NCI-H446 treated with DMSO at 0.1 percent for 48 hours (cell line): ENCODE measurements at regions not wholly inside any gene's neighbourhood (a gene's known extent, or its start where the extent isn't known, plus 50 kb on each side); places are given as distances from the start of the nearest gene placed in this dataset.
"Not testable (repeated sequence)": the region's sequence is repeated elsewhere in the genome, so short reads cannot be mapped to it uniquely, and the experiment has no call there.

Source experiments
- DNase-seq: peaks from one replicate; lab custom pipeline; 2025; lab: John Stamatoyannopoulos, UW

GRCh38 chr15:55126111-55126510 is 70.6 kb downstream of the RSL24D1 start:
- no peak for DNase-seq

GRCh38 chr15:55124616-55125015 is 72.1 kb downstream of the RSL24D1 start:
- no peak for DNase-seq

DNA sequence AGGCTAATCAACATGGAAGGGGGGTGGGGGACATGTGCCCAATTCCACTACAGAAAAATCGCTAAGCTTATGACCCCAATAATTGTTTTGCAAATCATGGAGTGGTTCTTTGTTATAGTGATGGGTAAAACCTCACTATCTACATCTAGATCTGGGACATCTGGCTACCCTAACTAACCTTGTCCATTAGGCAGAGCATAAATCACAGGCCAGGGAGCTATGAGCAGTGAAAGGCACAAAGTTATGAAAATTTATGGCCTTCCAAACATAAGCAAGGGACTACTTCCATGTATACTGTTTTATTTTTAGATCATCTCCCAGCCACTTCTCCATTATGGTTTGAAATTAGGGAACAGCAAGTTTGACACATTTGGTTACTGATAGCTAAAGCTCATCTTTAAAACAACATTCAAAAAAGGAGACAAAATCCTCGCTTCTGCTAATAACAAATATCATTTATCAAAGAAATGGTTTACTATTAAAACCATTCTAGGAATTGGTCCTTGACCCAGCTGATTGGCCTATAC is 78.3 kb downstream of the RSL24D1 start:
- DNase-seq: no peak

- DNase-seq: no peak
Observed at GRCh38 chr15:55116636-55117035, 80.1 kb downstream of the RSL24D1 start.

DNA sequence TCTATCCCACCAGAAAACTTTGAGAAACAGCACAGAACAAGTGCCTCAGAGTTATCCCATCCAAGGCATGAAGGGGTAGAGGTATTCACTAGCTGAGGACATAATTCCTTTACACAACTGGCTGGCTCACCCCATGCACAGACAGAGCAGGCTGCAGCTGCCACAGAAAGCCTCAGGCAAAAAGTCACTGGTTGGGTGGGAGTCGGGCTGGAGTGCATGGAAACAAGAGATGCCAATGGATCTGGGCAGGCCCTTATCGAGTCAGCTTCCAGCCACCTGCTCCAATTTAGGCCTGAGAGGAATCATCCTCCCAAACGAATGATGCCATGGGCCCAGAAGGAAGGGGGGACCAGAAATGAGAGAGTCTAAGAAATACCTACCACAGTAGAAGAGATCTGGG is 83.0 kb downstream of the RSL24D1 start:
- DNase-seq: no peak

DNA sequence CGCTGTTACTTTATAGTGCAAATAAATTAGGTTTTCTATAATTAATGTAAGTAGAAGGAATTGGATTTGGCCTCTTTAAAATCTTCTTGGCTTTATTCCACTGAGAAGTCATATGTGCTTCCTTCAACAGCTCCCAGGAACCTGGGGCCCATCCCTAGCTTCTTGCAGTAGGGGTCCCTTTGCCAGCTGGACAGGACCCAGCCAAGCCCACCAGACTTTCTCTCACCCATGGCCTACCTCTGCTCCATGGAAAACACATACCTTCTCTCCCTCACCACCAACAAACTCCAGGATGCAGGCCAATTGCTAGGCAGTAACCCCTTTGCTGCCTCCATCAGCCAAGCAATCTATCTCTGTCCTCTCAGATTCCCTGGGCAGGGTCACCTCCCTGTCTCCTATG is 84.0 kb downstream of the RSL24D1 start:
- no peak for DNase-seq

DNA sequence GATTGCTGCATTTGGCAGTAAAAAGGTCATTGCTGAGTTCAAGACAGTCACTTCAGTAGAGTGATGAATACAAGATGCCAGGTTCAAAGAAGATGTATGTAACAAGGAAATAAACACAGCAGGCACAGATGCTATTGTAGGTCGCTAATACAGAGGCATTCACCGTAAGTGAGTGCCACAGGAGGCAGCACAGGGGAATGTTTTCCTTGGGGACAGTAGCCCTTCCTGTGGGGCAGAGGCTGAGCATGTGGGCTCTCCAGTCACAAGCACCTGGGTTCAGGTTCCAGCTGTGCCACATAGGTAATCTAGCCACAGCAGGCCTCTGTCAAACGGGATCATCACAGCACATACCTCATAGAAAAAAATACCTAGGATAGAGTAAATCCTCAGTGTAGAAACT is 86.3 kb downstream of the RSL24D1 start:
- no peak for DNase-seq

DNA sequence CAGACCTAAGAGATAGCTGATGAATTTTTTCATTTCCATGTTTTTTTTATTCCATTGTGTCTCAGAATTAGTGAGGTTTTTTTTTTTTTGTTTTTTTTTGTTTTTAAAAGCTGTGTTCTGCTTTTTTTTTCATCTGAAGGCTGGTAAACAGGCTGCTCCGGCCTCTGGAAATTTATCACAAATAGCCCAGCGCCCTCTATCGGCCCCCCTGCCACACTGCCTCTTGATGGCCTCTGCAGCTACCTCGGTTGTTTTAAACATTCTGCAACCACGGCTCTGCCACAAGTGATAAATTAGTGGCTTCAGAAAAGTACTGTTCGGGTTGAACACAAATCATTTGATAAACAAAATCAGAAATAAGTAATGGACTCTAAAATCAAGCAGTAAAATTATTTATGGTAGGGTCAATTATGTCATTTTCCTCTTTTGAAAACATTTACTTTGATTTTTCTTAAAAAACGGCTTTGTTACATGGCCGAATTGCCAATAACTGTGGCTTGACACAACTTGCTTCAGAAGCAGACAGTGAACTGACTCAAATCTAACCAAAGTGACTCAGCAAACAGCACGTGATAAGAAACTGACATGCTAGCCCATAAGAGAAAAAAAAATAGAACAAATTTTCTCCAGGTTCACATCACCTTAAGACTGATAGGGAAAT is 87.8 kb downstream of the RSL24D1 start:
- DNase-seq: peak; percentile 23

GRCh38 chr15:55108448-55108847 is 88.3 kb downstream of the RSL24D1 start:
- DNase-seq: no peak

DNA sequence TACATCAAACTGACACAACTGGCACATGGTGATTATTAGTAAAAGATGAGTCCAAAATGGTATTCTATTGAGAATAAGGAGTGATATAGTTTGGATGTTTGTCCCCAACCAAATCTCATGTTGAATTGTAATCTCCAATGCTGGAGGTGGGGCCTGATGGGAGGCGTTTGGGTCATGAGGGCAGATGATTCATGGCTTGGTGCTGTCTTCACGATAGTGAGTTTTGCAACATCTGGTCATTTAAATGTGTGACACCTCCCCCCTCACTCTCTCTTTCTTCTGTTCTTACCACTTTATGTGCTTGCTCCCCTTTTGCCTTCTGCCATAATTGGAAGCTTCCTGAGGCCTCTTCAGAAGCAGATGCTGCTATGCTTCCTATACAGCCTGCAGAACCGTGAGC is 90.6 kb downstream of the RSL24D1 start:
- no peak for DNase-seq

DNA sequence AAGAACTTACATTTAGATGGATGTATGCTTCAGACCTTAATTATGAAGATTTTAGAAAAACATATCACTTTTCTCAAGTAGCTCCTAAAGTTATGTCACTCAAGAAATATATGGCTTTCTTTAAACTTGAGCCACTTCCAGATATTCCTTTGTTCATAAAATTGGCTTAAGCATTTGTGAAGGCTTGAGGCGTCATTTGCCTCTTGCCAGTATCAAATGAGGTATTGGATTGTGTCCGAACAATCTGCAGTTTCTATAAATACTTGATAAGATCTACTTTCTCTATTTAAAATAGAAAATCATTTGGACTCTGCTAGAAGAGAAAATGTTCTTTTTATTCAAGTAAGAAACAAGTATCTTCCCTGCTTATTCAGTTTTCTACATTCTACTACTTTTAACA is 102.6 kb downstream of the RSL24D1 start:
- no peak for DNase-seq

GRCh38 chr15:55088207-55088606 is 108.5 kb downstream of the RSL24D1 start:
- DNase-seq: no peak

DNA sequence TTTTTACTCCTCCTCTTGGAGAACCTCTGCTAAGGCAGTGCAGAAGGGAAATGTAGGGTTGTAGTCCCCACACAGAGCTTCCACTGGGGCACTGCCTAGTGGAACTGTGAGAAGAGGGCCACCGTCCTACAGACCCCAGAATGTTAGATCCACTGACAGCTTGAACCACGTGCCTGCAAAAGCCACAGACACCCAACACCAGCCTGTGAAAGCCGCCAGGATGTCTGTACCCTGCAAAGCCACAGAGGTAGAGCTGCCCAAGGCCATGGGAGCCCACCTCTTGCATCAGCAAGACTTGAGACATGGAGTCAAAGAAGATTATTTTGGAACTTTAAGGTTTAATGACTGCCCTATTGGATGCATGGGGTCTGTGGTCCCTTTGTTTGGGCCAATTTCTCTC is 112.1 kb downstream of the RSL24D1 start:
- no peak for DNase-seq

DNA sequence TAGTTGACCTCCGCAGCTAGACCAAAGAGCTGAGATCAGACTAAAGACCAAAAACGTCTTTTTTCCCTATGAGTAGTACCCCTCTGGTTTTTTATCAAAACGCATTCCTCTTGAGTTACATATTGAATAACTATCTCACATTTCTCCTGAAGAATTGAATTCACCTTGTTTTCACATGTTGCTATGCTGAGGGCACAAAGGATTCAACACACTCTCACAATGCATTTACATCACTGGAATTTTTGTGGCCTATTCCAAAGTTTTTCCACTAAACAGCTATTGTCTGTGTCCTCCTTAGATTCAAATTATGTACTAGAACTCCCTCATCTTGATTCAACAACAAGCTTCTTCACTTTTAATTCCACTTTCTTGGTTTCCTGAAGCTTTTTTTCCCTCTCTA is 112.5 kb downstream of the RSL24D1 start:
- DNase-seq: no peak

DNA sequence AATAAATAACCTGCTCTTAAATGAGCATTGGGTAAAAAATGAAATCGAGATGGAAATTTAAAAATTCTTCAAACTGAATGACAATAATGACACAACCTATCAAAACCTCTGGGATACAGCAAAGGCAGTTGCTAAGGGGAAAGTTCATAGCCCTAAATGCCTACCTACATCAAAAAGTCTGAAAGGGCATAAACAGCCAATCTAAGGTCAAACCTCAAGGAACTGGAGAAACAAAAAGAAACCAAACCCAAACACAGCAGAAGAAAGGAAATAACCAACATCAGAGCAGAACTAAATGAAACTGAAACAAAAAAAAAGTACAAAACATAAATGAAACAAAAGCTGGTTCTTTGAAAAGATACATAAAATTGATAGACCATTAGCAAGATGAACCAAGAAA is 119.7 kb downstream of the RSL24D1 start:
- not testable (repeated sequence) for DNase-seq

DNA sequence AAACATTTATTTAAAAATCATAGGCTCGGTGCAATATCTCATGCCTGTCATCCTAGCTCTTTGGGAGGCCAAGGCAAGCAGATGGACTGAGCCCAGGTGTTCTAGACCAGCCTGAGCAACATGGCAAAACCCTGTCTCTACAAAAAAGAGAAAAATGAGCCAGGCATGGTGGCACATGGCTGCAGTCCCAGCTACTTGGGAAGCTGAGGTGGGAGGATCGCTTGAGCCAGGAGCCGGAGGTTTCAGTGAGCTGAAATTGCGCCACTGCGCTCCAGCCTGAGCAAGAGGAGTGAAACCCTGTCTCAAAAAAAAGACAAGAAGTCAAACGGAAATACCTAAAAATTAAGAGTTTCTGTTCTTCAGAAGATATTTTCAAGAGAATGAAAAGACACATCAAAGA is 122.3 kb downstream of the RSL24D1 start:
- no peak for DNase-seq

- not testable (repeated sequence) for DNase-seq
Observed at GRCh38 chr15:55063970-55064369, 132.8 kb downstream of the RSL24D1 start.

DNA sequence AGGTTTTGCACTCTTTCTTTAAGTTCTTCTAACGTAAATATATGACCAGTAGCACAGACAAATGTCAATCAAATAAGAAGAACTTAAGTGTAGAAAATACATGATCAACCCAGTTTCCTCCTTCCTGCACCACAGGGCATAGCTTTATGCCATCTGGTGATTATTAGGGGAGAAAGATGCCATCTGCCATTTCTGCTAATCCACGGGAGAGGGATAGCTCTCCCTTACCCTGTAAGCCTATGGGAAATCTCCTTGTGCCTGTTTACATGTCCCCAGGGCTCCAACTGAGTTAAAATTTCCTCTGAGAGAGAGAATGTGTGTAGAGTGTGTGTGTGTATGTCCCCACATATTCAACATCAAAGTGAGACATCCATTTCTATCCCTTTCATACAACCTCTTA is 135.9 kb downstream of the RSL24D1 start:
- peak; percentile 49 for DNase-seq

- no peak for DNase-seq
Observed at GRCh38 chr15:55056500-55056899, 140.2 kb downstream of the RSL24D1 start.

DNA sequence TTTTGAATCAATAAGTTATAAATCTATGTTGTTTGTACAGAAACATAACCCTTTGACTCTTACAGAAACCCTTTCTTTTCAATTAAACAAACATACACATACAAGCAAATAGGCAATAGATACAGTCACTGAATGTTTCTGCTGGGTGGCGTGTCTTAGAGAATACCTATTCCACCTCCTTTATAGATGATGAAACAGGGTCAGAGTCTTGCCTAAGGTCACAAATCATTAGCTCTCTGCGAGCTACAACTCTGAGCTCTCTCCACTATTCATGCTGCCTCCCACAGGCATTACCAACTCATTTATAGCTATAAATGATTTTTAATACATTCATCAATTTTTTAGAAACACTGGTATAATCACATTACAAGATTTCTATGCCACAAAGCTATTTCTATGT is 152.6 kb downstream of the RSL24D1 start:
- DNase-seq: no peak

DNA sequence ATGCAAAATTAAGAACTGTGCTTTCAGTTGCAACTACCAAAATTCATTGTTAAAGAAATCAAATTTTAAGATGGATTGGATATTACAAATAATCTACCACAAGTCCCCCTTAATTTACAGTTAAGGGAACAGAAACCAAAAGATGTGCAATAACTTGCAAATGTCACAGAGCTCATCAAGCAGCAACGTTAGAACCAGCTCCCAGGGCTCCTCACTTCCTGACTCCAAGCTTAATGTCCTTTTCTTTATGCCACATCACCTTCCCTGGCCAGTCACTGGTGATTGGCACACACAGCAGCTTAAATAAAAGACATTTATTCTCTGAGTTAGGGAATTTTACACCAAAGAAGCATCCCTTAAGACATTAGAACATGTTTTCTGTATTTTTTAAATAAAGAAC is 159.7 kb downstream of the RSL24D1 start:
- no peak for DNase-seq

DNA sequence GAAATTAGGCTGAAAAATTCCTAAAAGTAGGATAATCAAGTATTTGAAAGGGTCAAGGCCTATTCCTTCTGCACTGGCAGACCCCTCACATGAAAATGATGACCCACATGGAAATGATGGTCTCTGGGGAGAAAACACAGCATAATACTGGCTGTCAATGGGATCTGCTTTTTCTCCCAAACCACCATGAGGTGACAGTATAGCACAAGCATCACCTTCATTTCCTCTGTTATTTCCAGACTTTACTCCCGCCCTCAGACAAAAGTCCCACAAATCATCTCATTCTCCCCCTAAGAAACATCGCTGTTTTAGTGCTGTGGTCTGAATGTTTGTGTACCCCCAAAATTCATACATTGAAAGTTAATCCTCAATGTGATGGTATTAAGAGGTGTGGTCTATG is 161.0 kb downstream of the RSL24D1 start:
- no peak for DNase-seq

DNA sequence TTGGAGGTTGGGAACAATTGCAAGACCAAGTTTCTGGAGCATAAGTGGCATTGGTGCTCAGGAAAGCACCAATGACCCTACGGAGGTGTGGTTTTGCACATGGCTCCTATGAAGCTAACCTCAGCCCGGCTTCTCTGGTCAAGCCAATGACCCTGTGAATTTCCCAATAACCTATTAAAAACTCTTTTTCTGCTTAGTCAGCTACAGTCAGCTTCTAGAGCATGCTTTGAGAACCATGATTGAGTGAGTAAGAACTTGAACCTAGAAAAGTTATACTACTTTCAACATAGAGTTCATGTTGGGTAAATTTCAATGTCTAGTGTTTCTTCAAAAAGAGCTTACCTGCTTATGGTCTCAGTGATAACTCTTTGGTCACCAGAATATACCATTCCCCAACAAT is 163.2 kb downstream of the RSL24D1 start:
- no peak for DNase-seq

DNA sequence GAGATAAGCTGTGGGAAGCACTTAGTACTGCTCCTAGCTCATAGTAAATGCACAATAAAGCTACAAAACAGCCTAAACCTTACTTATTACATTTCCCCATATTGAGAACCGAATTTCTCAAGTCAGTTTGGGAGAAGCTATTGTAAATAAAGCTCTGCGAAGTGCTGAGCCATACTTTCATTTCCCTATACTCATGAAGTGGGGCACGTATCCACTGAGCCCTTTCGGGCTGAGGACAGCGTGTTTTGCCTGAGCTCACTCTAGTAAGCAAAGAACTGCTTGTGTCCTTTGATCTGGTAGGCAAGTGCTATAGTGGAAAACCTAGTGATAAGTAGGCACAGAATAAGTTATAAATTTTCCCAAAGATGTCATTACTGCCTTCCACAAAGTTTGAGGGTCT is 165.0 kb downstream of the RSL24D1 start:
- no peak for DNase-seq
